ENCODE measurements at regions not wholly inside any gene's neighbourhood (a gene's known extent, or its start where the extent isn't known, plus 50 kb on each side); places are given as distances from the start of the nearest gene placed in this dataset.
"Not testable (repeated sequence)": the region's sequence is repeated elsewhere in the genome, so short reads cannot be mapped to it uniquely, and the experiment has no call there.

- DNase-seq, result no peak
Measured at GRCh38 chr6:27770724-27771123, 141.5 kb downstream of the OR2B2 start.

DNA sequence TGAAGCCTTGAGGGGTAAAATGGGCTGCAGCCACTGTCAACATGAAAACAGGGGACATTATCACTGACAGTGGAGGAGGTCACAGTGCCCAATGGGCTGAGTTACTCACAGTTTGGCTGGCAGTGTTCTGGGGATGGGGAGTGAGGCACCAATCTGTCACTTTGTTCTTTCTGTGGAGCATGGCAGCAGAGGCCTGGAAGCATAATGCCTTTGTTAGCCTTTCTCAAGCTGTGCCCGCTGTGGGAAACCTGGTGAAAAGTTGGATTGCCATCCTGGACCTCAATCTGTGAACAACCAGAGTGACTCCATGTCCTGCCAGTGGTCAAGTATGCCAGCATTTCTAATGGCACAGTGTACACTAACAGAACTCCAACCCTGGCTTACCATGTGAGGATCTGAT lies 143.6 kb downstream of the OR2B2 start:
- no peak for DNase-seq

DNA sequence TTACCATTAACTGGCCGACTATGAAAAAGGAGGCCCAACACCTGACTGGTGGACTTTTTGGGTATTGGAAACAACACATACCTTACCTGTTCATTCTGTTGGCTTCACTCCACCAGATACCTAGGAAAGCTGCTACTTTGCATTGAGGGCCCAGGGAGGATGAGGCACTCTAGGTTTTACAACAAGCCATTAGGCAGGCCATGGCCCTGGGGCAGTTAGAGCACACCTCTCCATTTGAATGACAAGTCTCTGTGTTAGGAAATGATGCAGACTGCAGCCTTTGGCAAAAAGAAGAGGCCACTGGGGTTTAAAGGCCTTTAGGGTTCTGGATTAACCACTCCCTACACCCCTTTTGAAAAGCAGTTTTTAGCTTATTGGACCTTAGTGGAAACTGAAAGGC lies 144.3 kb downstream of the OR2B2 start:
- no peak for DNase-seq

- no peak for DNase-seq
Measured at GRCh38 chr6:27766405-27766804, 145.8 kb downstream of the OR2B2 start.

- DNase-seq, result no peak
Measured at GRCh38 chr6:27765028-27765590, 147.1 kb downstream of the OR2B2 start.

DNA sequence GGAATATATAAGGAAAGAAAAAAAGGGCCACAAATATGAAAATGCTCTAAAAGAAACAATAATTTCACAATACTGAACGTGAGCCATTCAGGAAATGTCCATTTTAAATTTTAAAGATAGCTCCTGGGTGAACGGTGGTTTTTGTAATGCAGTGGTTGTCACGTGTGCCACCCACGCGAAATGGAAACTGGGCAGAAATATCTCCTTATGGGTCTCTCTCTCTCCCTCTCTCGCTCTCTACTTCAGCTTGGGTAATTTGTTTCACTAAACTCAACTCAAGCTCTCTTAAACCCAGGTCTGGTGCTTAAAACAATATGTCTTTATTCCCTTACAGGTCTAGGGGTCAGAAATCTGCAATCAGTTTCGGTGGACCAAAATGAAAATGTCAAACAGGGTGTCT lies 150.8 kb downstream of the OR2B2 start:
- no peak for DNase-seq

- no peak for DNase-seq
Measured at GRCh38 chr6:27760464-27760863, 151.7 kb downstream of the OR2B2 start.

DNA sequence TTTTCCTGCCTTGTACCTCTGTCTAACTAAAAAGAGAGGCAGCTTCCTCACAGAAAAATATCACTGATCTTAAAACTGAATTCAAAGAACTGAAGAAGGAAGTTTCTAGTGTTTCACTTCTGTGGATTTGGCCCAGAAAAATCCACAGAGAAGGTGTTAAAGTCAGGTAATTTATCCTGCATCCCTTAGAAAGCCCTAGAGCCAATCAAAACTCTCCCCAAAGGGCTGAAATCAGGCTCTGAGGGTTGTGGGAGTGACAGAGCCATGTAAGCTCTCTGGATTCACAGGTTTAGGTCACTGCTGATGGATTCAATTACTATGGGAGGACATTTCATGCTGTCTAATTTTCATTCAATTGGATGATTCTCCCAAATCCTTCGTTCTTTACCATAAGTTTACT lies 152.3 kb downstream of the OR2B2 start:
- DNase-seq, result no peak

DNA sequence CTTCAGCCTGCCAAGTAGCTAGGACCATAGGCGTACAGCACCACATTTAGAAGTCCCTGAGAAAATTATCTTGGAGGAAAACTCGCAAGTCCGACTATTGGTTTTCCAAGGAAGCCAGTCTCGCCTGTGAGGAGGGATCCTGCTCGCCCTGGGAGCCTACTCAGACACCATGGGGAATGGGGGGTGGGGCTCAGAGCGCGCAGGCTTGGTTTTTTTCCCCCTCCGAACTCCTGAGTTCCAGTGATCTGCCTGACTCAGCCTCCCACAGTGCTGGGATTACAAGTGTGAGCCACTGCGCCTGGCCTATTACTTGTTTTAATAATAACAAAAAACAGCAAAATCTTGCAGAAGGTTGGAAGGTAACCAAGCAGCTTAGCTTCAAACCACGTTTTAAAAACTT lies 153.7 kb downstream of the OR2B2 start:
- no peak for DNase-seq

GRCh38 chr6:27757307-27757706 lies 154.9 kb downstream of the OR2B2 start:
- peak; percentile 72 for DNase-seq

DNA sequence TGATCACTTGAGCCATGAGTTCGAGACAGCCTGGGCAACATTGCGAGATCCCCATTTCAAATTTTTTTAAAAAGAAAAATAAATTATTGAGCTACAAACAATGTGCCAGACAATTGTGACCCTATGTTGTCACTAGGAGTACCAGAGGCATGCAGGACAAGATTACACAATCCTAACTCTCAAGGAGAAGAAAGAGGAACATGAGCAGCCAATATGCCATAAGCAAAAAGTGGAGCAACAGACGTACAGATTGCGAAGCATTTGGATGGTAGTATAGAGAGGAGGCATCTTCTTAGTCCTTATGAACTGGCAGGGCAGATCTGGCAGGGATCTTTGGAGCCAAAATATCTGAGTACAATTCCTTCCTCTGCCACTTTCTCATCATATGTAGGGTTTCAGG lies 156.4 kb downstream of the OR2B2 start:
- no peak for DNase-seq

DNA sequence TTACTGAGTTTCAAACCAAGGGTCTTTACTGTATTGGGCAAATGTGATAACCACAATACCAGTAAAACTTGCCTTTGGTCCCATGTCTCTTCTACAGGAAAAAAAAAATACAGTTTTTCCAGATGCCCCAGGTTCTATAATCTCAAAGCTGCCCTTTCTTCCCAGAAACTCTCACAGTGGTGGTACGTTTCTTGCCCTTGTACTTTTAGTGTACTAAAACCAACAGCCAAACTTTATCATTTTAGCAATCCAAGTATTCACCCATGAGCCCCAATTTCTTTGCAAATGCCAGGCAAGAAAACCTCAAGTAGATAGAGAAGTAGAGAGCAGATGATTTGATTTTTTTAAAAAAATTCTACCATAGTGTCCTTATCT lies 157.8 kb downstream of the OR2B2 start:
- DNase-seq, result no peak

GRCh38 chr6:27753668-27754407 lies 158.4 kb downstream of the OR2B2 start:
- DNase-seq, result peak; percentile 84

DNA sequence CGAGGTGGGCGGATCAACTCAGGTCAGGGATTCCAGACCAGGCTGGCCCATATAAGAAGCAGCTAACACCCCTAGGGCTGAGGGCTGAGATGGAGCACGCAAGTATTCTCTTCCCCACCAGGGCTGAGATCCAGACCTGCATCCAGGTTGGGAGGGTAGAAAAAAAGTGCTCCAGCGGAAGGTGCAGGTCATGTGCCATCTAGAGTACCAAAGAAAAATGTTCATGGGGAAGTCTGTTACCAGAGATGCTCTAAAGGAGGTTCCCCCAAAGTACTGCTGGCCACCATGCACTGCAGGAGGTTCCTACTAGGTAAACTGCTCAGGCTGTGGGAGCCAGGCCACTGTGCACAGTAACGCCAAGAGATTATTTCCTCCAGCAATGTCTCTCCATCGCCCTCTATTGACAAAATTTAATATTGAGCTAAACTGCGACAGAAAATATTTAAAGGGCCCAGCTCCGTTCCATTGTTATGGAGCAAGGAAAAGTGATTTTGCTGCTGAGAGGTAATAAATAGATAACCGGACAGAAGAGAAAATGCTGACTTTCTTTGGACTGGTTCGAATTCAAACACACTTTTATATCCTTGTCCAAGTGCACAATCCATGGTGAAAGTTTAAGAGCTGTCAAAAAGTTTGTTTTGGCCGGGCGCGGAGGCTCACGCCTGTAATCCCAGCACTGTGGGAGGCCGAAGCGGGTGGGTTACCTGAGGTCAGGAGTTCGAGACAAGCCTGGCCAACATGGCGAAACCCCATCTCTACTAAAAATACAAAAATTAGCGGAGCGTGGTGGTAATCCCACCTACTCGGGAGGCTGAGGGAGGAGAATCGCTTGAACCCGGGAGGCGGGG lies 159.9 kb downstream of the OR2B2 start:
- peak; percentile 57 for DNase-seq

DNA sequence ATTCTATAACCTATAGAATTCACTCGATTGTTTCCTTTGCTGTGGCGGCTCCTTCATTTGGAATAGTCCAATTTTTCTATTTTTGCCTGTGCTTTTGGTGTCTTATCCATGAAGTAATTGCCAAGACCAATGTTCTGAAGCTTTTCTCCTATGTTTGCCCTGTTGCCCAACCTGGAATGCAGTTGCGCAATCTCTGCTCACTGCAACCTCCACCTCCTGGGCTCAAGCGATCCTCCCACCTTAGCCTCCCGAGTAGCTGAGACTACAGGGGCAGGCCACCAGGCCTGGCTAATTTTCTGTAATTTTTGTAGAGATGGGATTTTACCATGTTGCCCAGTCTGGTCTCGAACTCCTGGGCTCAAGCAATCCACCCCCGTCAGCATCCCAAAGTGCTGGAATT lies 163.5 kb downstream of the OR2B2 start:
- no peak for DNase-seq

- DNase-seq, result no peak
Measured at GRCh38 chr6:27747637-27748036, 164.6 kb downstream of the OR2B2 start.

DNA sequence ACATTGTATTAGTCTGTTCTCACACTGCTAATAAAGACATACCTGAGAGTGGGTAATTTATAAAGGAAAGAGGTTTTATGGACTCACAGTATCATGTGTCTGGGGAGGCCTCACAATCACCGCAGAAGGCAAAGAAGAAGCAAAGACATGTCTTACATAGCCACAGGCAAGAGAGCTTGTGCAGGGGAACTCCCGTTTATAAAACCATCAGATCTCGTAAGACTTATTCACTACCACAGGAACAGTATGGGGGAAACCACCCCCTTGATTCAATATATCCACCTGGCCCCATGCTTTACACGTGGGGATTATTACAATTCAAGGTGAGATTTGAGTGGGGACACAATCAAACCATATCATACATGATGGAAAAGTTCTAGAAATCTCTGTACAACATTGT lies 165.3 kb downstream of the OR2B2 start:
- not testable (repeated sequence) for DNase-seq

GRCh38 chr6:27743787-27744186 lies 168.4 kb downstream of the OR2B2 start:
- no peak for DNase-seq

GRCh38 chr6:27742833-27743573 lies 169.2 kb downstream of the OR2B2 start:
- DNase-seq, result no peak

GRCh38 chr6:27739902-27740301 lies 172.3 kb downstream of the OR2B2 start:
- DNase-seq, result not testable (repeated sequence)

- no peak for DNase-seq
Measured at GRCh38 chr6:27736686-27737085, 175.5 kb downstream of the OR2B2 start.

- DNase-seq, result no peak
Measured at GRCh38 chr6:27728442-27728841, 183.8 kb downstream of the OR2B2 start.

- DNase-seq, result peak; percentile 35
Measured at GRCh38 chr6:27726619-27727023, 185.6 kb downstream of the OR2B2 start.
